Loucy (cell line): ENCODE measurements at regions not wholly inside any gene's neighbourhood (a gene's known extent, or its start where the extent isn't known, plus 50 kb on each side); places are given as distances from the start of the nearest gene placed in this dataset.

Experiments used
- H2AFZ ChIP-seq: fragments of 200-600 bp; sonication (generic); 2 replicates; pipeline ENCODE4 v1.6.0; 2016; ENCODE audit warnings: antibody characterized with exemption, mild to moderate bottlenecking, low read length, moderate library complexity
- H3F3A ChIP-seq: fragments of 200-600 bp; 2 replicates; pipeline ENCODE4 v1.6.0; 2016; ENCODE audit warnings: antibody characterized with exemption, low read depth, mild to moderate bottlenecking
- H3K27me3 ChIP-seq: fragments of 200-600 bp; sonication (generic); 2 replicates; pipeline ENCODE4 v1.6.1; 2014; ENCODE audit warnings: low read length, mild to moderate bottlenecking; ENCODE audit not compliant: insufficient read depth, poor library complexity, severe bottlenecking
- H3K36me3 ChIP-seq: fragments of 200-600 bp; sonication (generic); 2 replicates; pipeline ENCODE4 v1.6.1; 2016; ENCODE audit warnings: low read length; ENCODE audit not compliant: insufficient read depth
- H3K4me1 ChIP-seq: fragments of 200-600 bp; sonication (generic); 2 replicates; pipeline ENCODE4 v1.5.1; 2014; ENCODE audit warnings: low read length, mild to moderate bottlenecking; ENCODE audit not compliant: insufficient read depth, poor library complexity, severe bottlenecking
- H3K4me2 ChIP-seq: fragments of 200-600 bp; sonication (generic); 2 replicates; pipeline ENCODE4 v1.6.0; 2014; ENCODE audit warnings: antibody characterized with exemption, low read length, low read depth, mild to moderate bottlenecking; ENCODE audit not compliant: poor library complexity, severe bottlenecking
- H3K4me3 ChIP-seq: fragments of 200-600 bp; sonication (generic); 2 replicates; pipeline ENCODE4 v1.5.1; 2014; ENCODE audit warnings: low read length, mild to moderate bottlenecking, mixed read lengths; ENCODE audit not compliant: poor library complexity, severe bottlenecking
- H3K79me2 ChIP-seq: fragments of 200-600 bp; sonication (generic); 2 replicates; pipeline ENCODE4 v1.6.1; 2014; ENCODE audit warnings: low read length; ENCODE audit not compliant: insufficient read depth
- H3K9ac ChIP-seq: fragments of 200-600 bp; sonication (generic); 2 replicates; pipeline ENCODE4 v1.6.0; 2014; ENCODE audit warnings: mild to moderate bottlenecking, low read depth, low read length, moderate library complexity; ENCODE audit not compliant: poor library complexity, severe bottlenecking
- H3K9me2 ChIP-seq: fragments of 200-600 bp; sonication (generic); replicated peaks from 2 replicates; pipeline ENCODE4 v1.6.1; 2016; ENCODE audit warnings: low read depth, low read length, mixed read lengths
- H3K9me3 ChIP-seq: fragments of 200-600 bp; sonication (generic); 2 replicates; pipeline ENCODE4 v1.6.1; 2014; ENCODE audit warnings: mild to moderate bottlenecking, antibody characterized with exemption, low read length, low read depth; ENCODE audit not compliant: insufficient read depth
- H4K20me1 ChIP-seq: fragments of 200-600 bp; sonication (generic); 2 replicates; pipeline ENCODE4 v1.6.0; 2014; ENCODE audit warnings: antibody characterized with exemption, low read length, mild to moderate bottlenecking; ENCODE audit not compliant: insufficient read depth, poor library complexity, severe bottlenecking
- EZH2phosphoT487 ChIP-seq: fragments of 200-600 bp; IDR thresholded peaks from 2 replicates; pipeline ENCODE4 v1.6.1; 2018; ENCODE audit warnings: antibody characterized with exemption, mild to moderate bottlenecking, moderate library complexity, borderline replicate concordance
- TF ChIP-seq, protein P1 (sequence below): fragments of 200-600 bp; sonication (generic); conservative IDR thresholded peaks from 2 replicates; pipeline ENCODE4 v1.5.1; 2014; ENCODE audit warnings: mild to moderate bottlenecking, antibody characterized with exemption, low read length

GRCh38 chr2:238989484-238989883 lies 141.6 kb downstream of the TWIST2 start:
- Histone ChIP-seq H3K4me2 (no peak overlapping the region), H3K9me3 (peaks cover 9% of the 10 kb centered on the region; the same call in 1 of the 2 replicates), H3K9me2 (no peaks in the 10 kb centered on the region), H4K20me1 (no peaks in the 10 kb centered on the region), H3K79me2 (no peaks in the 10 kb centered on the region), H3F3A (no peaks in the 10 kb centered on the region), H2AFZ (no peak overlapping the region), H3K36me3 (no peaks in the 10 kb centered on the region), H3K4me3 (no peak overlapping the region), H3K9ac (no peak overlapping the region), H3K27me3 (no peaks in the 10 kb centered on the region), H3K4me1 (no peaks in the 10 kb centered on the region)
- TF ChIP-seq, protein P1, sequence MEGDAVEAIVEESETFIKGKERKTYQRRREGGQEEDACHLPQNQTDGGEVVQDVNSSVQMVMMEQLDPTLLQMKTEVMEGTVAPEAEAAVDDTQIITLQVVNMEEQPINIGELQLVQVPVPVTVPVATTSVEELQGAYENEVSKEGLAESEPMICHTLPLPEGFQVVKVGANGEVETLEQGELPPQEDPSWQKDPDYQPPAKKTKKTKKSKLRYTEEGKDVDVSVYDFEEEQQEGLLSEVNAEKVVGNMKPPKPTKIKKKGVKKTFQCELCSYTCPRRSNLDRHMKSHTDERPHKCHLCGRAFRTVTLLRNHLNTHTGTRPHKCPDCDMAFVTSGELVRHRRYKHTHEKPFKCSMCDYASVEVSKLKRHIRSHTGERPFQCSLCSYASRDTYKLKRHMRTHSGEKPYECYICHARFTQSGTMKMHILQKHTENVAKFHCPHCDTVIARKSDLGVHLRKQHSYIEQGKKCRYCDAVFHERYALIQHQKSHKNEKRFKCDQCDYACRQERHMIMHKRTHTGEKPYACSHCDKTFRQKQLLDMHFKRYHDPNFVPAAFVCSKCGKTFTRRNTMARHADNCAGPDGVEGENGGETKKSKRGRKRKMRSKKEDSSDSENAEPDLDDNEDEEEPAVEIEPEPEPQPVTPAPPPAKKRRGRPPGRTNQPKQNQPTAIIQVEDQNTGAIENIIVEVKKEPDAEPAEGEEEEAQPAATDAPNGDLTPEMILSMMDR: no peak
- TF ChIP-seq EZH2phosphoT487: no peak

DNA sequence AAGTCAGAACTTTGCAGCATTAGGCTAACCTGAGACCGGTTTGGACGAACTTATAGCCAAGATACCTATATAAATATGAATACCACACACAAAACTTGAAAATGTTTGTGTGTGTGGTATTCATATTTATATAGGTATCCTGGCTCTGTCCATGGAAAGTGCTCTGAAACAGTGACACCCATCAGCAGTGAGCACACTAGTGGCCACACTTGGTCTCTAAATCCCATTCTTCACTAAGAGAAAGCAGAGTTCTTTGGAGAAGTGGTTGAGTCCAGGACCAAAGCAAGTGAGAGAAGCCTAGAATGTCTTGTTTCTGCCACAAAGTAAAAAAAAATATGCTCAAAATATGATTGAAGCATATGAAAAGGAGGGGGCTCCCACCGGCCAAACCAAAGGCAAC lies 146.5 kb downstream of the TWIST2 start:
- TF ChIP-seq, protein P1: no peak
- no peak for TF ChIP-seq EZH2phosphoT487
- Histone ChIP-seq H3F3A (no peaks in the 10 kb centered on the region), H2AFZ (no peak overlapping the region), H3K79me2 (no peaks in the 10 kb centered on the region), H3K9ac (no peak overlapping the region), H3K36me3 (no peaks in the 10 kb centered on the region), H4K20me1 (no peaks in the 10 kb centered on the region), H3K27me3 (no peaks in the 10 kb centered on the region), H3K9me2 (no peaks in the 10 kb centered on the region), H3K4me2 (no peak overlapping the region), H3K4me3 (no peak overlapping the region), H3K4me1 (no peaks in the 10 kb centered on the region), H3K9me3 (0 out of 2 replicates have a peak, but pooled peaks cover 2% of the 10 kb centered on the region)

GRCh38 chr2:238994876-238995275 lies 147.0 kb downstream of the TWIST2 start:
- H3K36me3 ChIP-seq: no peaks in the 10 kb centered on the region
- H3K4me2 ChIP-seq: no peak overlapping the region
- H3K4me3 ChIP-seq: no peak overlapping the region
- H3K79me2 ChIP-seq: no peaks in the 10 kb centered on the region
- no peaks in the 10 kb centered on the region for H3K4me1 ChIP-seq
- H3K9ac ChIP-seq: no peak overlapping the region
- H3K27me3 ChIP-seq: no peaks in the 10 kb centered on the region
- TF ChIP-seq, protein P1: no peak
- TF ChIP-seq EZH2phosphoT487: no peak
- no peak overlapping the region for H2AFZ ChIP-seq
- H3F3A ChIP-seq: no peaks in the 10 kb centered on the region
- no peaks in the 10 kb centered on the region for H4K20me1 ChIP-seq
- no peaks in the 10 kb centered on the region for H3K9me2 ChIP-seq
- 0 out of 2 replicates have a peak, but pooled peaks cover 3% of the 10 kb centered on the region for H3K9me3 ChIP-seq
